Loucy (cell line): ENCODE measurements at regions not wholly inside any gene's neighbourhood (a gene's known extent, or its start where the extent isn't known, plus 50 kb on each side); places are given as distances from the start of the nearest gene placed in this dataset.

Experiments used
- CTCF ChIP-seq: fragments of 200-600 bp; sonication (generic); conservative IDR thresholded peaks from 2 replicates; pipeline ENCODE4 v1.5.1; 2014; ENCODE audit warnings: mild to moderate bottlenecking, antibody characterized with exemption, low read length
- EZH2phosphoT487 ChIP-seq: fragments of 200-600 bp; IDR thresholded peaks from 2 replicates; pipeline ENCODE4 v1.6.1; 2018; ENCODE audit warnings: antibody characterized with exemption, mild to moderate bottlenecking, moderate library complexity, borderline replicate concordance

GRCh38 chr6:144535630-144536029, 250.5 kb downstream of the UTRN start:
- TF ChIP-seq CTCF (no peak), EZH2phosphoT487 (no peak)
